Left colon (tissue), 2 donors: ENCODE measurements at regions not wholly inside any gene's neighbourhood (a gene's known extent, or its start where the extent isn't known, plus 50 kb on each side); places are given as distances from the start of the nearest gene placed in this dataset.

Experiments
- ATAC-seq: fragments of 200-7000 bp; cut with Tn5 transposase; one replicate; pipeline ENCODE4 v1.9.1; 2020; ENCODE audit warnings: mild to moderate bottlenecking, moderate library complexity
- DNase-seq, 2 donors: peaks; one replicate each; pipeline ENCODE4 v3.0.0-alpha.2; 2020
- intact Hi-C, 2 donors: fragments of 100-400 bp; cut with DNase I in 1 of 2; cut with micrococcal nuclease in 1 of 2; formaldehyde crosslinking; loops; one replicate each; pipeline versions ENCODE4 v1.11.2 to v1.14.0; 2022; cut with DNase I, micrococcal nuclease
- donor health status: DM: no; HTN: no; CAD: no.
- donor health status: DM: yes; HTN: yes; CAD: no.

GRCh38 chr5:20469792-20470191 is 481.8 kb upstream of the CDH18 start:
- DNase-seq (no peak), ATAC-seq (no peak)
- intact Hi-C loops = no loop called here

- DNase-seq (no peak), ATAC-seq (no peak)
- intact Hi-C loops = no loop called here
Observed at GRCh38 chr5:20469390-20469789, 481.4 kb upstream of the CDH18 start.

- DNase-seq (no peak), ATAC-seq (no peak)
- intact Hi-C loops = no loop called here
Observed at GRCh38 chr5:20466512-20466911, 478.5 kb upstream of the CDH18 start.

- intact Hi-C loops = no loop called here
- ATAC-seq (no peak), DNase-seq (no peak)
Observed at GRCh38 chr5:20463206-20463605, 475.2 kb upstream of the CDH18 start.

- DNase-seq = no peak
- intact Hi-C loops = no loop called here
- ATAC-seq = no peak
Observed at GRCh38 chr5:20446121-20446520, 458.1 kb upstream of the CDH18 start.

- ATAC-seq (no peak), DNase-seq (no peak)
- intact Hi-C loops = no loop called here
Observed at GRCh38 chr5:20445326-20445860, 457.4 kb upstream of the CDH18 start.

- intact Hi-C loops = no loop called here
- DNase-seq (no peak), ATAC-seq (no peak)
Observed at GRCh38 chr5:20434786-20435185, 446.8 kb upstream of the CDH18 start.

- ATAC-seq = no peak
- intact Hi-C loops = no loop called here
- no peak for DNase-seq
Observed at GRCh38 chr5:20420991-20421595, 433.1 kb upstream of the CDH18 start.
